ENCODE measurements at regions not wholly inside any gene's neighbourhood (a gene's known extent, or its start where the extent isn't known, plus 50 kb on each side); places are given as distances from the start of the nearest gene placed in this dataset.

DNA sequence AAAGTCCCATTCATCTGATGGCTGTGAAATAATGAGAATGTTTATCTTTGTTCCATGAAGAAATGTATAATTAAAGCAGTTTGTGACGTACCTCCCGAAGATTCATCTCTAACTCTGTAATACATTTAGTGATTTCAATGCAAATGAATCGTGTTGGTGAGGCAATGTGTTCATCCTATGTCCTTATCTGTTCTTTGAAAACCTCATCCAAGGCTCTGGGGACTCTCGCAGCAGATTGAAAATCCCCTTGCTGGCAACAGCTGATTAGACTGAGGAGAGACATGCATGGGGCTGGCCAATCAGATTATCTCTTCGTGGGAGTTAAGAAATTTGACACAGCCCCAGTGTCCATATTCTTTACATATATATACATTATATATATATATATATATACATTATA, 1095.4 kb upstream of the EEF2KMT start:
- TF ChIP-seq, protein P1, sequence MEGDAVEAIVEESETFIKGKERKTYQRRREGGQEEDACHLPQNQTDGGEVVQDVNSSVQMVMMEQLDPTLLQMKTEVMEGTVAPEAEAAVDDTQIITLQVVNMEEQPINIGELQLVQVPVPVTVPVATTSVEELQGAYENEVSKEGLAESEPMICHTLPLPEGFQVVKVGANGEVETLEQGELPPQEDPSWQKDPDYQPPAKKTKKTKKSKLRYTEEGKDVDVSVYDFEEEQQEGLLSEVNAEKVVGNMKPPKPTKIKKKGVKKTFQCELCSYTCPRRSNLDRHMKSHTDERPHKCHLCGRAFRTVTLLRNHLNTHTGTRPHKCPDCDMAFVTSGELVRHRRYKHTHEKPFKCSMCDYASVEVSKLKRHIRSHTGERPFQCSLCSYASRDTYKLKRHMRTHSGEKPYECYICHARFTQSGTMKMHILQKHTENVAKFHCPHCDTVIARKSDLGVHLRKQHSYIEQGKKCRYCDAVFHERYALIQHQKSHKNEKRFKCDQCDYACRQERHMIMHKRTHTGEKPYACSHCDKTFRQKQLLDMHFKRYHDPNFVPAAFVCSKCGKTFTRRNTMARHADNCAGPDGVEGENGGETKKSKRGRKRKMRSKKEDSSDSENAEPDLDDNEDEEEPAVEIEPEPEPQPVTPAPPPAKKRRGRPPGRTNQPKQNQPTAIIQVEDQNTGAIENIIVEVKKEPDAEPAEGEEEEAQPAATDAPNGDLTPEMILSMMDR (tag by site-specific recombination; IDR thresholded peaks at IDR 0.05): no peak
- no peak for TF ChIP-seq ZNF169 (tag by site-specific recombination; IDR thresholded peaks at IDR 0.05)
- no peak for TF ChIP-seq HOXA7 (CRISPR knock-in tag; IDR thresholded peaks at IDR 0.05; ENCODE audit: borderline replicate concordance)

Measured in HEK293 (cell line).